ENCODE measurements at regions not wholly inside any gene's neighbourhood (a gene's known extent, or its start where the extent isn't known, plus 50 kb on each side); places are given as distances from the start of the nearest gene placed in this dataset.

DNA sequence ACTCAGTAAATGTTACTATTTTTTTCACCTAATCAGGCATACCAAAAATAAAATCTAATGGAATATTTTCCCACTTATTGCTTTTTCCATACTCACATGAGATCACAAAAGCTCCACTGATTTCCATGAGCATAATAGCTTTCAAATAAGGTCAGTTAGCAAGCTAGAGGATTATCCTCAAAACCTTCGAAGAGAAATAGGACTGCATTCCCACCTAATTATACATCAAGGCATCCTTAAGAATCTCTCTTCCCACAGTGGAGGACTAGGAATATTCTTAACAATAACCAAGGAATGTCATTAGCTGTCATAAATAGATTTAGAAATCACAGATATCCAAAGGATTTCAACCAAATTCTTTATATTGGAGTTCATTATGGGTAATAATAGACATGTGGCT lies 127.9 kb upstream of the STT3B start:
- DNase-seq = no peak

DNA sequence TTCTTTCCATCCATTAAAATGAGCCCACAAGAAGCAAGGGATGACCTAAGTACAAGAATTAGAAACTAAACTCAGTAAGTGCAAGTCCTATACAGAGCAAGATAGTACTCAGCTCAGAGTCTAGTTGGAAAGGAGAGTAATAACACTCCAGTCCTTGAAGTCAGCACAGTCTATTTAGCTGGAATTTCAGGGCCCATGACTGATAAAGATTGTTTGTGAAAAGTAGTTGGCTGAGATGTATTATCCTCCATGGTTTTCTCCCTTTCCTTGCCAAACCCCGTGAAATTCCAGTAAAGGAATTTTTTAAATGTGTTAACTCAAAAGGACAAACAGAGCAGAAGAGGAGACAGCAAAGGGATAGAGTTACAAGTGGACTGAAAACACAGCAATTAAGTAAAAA lies 127.2 kb upstream of the STT3B start:
- no peak for DNase-seq

DNA sequence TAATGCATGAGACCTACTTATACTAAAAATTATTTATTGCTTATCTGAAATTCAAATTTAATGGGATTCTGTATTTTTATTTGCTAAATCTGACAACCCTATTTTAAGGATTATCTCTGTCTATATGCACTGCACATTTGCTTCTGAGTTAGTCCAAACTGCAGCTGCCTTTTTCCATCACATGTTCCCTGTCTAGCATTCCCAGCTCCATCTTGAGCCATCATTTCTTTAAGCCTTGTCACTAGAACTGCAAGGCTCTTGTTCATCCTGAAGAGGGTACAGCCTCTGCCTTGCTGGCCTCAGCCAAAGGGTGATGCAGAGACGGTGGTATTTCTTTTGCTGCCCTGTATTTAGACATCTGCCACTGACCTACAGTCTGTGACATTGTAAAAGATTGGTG lies 125.8 kb upstream of the STT3B start:
- DNase-seq = no peak

DNA sequence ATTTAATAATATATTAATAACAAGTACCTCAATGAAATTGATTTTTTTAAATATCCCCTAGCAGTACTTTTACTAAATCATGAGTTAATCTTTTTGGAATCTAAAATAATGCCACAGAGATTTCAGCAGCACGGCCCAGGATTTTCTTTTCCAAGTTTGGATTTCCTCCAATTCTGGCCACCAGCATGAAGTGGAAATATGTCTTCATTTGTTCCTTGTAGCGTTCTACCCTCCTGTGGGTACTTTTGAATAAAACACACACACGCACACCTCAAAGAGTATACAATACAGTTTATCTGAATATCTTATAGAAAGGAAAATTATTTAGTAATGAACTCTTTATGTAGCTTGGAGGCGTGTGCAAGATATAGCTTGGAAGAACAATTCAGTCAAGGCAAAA lies 125.1 kb upstream of the STT3B start:
- no peak for DNase-seq

DNA sequence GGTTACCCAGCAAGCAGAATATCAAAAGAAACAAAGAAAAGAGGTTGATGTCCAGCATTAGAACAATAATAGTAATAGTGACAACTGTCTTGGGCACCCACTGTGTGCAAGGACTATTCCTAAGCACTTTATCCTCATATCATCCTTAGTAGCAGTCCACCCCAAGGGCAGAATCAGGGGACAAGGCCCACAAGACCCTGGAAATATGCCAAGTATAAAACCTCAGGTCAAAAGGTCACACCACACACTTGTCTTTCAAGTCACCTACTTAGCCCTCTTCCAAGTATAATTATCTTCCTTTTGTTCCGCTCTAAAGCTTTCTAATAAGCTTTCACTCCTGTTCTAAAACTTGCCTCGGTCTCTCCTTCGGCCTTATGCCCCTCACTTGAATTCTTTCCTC lies 124.0 kb upstream of the STT3B start:
- no peak for DNase-seq

GRCh38 chr3:31409389-31409788 lies 123.3 kb upstream of the STT3B start:
- no peak for DNase-seq

DNA sequence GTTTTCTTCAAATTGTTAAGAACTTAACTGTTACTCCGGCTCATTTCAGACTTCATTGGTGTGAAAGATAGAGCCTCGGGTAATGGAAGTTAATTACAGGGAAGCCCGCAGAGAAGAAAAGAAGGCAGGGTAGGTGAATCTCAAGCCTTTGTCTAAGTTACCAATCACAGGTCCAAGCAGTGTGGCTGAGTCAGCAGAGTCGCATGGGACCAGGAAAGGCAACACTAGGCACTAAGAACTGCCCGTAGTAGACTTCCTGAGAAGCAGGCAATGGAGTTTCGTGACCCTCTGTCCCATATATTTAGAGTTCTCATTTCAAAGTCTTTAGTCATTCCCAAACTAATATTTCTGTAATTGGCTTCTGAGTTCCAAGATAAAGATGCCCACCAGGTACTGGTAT lies 122.9 kb upstream of the STT3B start:
- DNase-seq = no peak

DNA sequence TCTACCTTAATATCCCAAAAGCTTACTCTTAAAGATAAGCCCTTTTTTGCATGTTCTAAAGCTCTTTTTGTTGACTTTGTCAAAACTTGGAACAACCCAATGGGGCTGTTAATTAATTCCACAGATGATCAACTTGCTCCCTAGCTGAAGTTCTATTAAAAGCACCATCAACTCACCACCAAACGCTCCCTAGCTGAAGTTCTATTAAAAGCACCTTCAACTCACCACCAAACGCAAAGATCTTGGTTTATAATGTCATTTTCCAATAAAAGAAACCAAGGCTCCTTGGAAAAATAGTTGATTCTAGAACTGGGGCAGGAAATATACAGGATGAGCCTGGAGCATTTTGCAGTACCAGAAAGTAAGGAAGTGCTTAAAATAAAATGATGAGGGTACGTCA lies 122.3 kb upstream of the STT3B start:
- DNase-seq = no peak

GRCh38 chr3:31412832-31413231 lies 119.9 kb upstream of the STT3B start:
- no peak for DNase-seq

DNA sequence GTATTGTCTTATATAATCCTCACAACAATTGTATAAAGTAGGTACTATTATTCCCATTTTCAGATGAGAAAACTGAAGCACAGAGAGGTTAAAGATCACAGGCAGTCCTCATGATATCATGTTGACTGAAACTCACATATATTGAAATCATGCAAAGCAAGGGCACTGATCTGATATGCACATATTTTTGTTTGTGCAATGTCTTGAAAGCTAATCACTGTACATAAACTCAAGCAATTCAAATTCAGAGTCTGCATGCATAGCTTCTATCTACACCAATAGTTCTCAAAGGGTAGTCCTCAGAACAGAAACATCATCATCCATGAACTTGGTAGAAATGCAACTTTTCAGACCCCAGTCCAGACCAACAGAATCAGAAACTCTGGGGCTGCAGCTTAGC lies 119.2 kb upstream of the STT3B start:
- DNase-seq = no peak

- DNase-seq = no peak
These were observed 115.7 kb upstream of the STT3B start for GRCh38 chr3:31416980-31417379.

GRCh38 chr3:31417486-31417885 lies 115.2 kb upstream of the STT3B start:
- no peak for DNase-seq

DNA sequence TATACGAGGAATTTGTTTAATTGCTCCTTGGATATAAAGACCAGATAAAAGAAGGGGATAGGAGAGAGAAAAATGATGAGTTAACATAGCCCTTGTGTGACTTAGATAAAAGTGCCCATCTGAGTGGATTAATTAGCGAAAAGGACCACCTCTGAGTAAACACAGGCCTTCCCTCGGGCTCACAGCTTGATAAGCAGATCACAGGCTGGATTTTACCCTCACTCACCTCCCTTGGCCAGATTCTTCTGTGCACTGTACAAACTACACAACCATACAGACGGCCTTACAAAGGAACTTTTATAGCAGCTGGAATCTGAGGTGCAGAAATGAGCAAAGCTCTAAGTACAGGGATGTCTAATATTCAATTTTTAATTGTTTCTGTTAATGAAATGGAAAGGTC lies 112.4 kb upstream of the STT3B start:
- no peak for DNase-seq

DNA sequence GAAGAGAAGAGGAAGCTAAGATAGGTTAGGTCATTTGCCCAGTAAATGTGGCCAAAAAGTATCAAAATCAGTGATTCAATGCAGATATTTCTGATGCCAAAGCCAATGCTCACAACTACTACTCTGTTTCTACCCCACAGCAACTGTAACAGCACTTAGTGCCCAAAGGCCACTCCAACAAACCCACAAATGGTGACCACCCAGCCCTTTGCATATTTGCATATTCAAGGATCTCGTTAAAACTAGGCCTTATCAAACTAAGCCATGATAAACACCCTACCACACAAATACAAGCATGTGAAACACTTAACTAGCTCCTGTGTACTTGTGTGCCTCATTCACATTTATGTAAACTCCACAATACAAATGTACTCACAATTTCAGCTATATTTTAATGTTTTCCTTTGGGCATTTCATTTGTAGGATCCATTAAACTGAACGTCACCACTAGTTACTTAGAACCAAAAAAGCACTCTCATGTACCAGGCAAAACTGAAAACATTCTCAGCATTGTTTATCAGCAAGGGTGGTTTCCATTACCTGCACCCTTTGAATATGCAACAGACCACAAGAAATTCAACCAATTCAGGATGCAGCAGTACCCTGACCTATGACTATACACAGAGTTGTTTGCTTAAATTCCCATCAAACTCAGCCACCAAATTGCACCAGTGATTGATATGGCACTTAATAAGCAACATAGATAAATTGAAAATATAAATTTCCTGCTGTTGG lies 111.2 kb upstream of the STT3B start:
- DNase-seq = no peak

DNA sequence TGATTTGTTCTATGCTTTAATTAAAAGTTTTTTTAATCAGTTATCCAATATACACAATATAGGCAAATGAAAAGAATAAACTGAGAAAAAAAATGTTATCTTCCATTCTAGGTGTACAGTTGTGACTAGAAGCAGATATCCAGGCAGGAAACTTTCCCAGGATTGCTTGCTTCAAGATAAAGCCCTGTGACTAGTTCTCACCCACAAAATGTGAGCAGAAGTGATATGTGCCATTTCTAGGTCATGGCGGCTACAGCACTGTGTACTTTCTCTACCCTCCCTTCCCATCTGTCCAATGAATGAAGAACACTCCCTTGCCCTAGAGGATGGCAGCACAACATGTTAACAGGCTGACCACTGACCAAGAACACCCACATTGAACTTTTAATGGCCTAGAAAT lies 110.5 kb upstream of the STT3B start:
- no peak for DNase-seq

GRCh38 chr3:31423482-31423881 lies 109.2 kb upstream of the STT3B start:
- no peak for DNase-seq

DNA sequence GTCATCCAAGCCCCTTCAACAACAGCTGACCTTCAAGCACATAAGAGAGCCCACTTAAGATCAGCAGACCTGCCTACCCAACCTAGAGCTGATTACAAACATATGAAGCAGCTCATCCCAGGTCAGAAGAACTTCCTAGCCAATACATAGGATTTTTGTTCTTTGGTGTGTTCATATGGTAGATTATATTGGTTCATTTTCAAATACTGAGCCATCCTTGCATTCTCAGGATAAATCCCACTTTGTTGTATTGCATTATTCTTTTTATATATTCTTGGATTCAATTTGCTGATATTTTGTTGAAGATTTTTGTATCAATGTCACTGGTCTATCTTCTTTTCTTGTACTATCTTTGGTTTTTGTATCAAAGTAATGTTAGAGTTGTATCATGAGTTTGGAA lies 107.3 kb upstream of the STT3B start:
- no peak for DNase-seq

DNA sequence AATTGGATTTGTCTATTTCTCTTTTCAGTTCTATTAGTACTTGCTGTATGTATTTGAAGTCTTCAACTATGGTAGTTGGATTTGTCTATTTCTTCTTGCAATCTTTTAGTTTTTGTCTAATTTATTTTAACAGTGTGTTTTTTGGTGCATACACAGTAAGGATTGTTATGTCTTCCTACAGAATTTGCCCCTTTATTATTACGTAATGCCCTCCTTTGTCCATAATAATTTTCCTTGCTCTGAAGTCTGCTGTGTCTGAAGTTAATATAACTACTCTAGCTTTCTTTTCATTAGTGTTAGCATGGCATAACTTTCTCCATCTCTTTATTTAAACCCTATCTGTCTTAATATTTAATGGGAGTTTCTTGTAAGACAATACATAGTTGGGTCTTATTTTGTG lies 105.1 kb upstream of the STT3B start:
- DNase-seq = no peak

DNA sequence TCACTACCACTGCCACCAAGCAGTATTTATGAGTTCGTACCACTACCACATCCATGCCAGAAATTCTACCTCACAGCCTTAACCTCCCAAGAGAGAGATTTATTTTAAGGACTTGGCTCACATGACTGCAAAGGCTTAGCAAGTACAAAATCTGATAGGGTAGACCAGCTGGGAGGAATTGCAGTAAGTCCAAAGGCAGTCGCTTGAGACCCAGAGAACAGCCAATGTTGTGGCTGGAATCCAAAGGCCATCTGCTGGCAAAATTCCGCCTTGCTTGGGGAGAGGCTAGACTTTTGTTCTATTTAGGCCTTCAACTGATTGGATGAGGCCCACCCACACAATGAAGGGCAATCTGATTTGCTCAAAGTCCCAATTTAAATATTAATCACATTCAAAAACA lies 101.4 kb upstream of the STT3B start:
- no peak for DNase-seq

DNA sequence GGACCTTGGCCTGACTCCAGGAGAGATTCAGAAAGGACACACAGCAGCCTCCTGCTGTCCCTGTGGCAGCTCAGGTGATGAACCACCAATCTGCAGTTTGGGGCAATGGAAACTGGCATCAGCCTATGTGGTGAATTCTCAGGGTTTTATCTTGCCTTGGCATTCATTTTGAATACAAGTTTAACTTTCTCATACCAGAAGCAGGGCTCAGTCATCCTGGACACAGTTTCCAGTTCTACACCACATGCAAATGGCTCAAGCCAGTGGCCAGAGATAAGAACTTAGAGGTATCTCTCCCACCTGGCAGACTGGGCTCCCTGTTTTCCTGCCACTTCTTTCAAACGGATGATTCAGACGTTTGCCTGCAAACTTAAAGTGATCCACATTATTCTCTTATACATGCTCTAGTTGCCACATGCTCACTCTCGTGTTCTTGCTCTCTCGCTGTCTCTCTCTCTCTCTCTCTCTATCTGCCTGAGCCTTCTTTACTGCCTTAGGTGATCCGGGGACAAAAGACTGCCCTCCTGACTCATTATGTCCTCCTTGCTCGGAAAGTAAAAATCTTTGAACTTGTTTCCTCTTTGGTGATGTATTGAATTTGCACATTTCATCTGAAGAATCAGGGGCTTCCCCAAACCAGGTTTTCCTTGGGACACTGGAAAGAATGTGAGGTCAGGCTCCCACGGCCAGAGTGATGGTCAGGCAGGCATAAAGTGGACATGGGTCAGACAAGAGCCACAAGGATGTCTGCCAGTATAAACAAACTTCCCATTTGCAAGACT lies 99.6 kb upstream of the STT3B start:
- no peak for DNase-seq

DNA sequence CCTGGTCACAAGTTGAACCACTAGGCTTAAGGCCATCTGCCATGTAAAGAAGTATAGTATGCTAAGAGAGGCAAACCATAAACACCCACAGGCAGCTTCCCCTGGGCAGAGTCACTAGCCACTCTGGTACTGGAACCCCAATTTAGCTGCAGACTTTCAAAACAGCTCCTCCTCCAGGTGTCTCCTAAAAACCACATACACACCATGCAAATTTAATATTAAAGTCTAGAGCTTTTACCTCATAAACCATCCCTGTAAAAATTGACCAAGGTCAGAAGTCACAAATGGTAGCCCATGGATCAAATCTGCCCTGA lies 99.1 kb upstream of the STT3B start:
- DNase-seq = no peak

DNA sequence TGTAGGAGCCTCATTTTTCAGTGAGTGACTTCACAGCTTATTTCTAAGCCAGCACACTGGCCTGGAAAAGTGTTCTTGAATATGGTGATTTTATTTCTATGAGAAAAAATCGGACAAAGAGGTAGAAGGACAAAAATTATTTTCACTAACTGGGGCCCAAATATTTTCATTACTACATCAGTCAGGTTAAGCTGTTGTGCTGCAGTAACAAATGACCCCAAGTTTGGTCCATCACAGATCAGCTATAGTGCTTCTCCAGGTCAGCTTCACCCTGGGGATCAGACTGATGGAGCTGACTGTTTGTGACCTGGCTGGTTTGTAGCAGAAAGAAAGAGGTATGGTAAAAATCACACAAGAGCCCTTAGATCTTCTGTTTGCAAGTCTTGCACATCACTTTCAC lies 97.9 kb upstream of the STT3B start:
- DNase-seq = no peak

- DNase-seq = no peak
These were observed 95.9 kb upstream of the STT3B start for GRCh38 chr3:31436830-31437229.

GRCh38 chr3:31438742-31439141 lies 94.0 kb upstream of the STT3B start:
- no peak for DNase-seq

Data from amniotic stem cell (primary cell).